ENCODE measurements at regions not wholly inside any gene's neighbourhood (a gene's known extent, or its start where the extent isn't known, plus 50 kb on each side); places are given as distances from the start of the nearest gene placed in this dataset.

- TF ChIP-seq, protein P1, sequence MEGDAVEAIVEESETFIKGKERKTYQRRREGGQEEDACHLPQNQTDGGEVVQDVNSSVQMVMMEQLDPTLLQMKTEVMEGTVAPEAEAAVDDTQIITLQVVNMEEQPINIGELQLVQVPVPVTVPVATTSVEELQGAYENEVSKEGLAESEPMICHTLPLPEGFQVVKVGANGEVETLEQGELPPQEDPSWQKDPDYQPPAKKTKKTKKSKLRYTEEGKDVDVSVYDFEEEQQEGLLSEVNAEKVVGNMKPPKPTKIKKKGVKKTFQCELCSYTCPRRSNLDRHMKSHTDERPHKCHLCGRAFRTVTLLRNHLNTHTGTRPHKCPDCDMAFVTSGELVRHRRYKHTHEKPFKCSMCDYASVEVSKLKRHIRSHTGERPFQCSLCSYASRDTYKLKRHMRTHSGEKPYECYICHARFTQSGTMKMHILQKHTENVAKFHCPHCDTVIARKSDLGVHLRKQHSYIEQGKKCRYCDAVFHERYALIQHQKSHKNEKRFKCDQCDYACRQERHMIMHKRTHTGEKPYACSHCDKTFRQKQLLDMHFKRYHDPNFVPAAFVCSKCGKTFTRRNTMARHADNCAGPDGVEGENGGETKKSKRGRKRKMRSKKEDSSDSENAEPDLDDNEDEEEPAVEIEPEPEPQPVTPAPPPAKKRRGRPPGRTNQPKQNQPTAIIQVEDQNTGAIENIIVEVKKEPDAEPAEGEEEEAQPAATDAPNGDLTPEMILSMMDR (IDR thresholded peaks at IDR 0.05; ENCODE audit: insufficient read depth, low read length), result no peak
- TF ChIP-seq POLR2AphosphoS5 (IDR thresholded peaks at IDR 0.05; ENCODE audit: low read depth), result no peak
Measured at GRCh38 chr20:22428051-22428450, 156.3 kb downstream of the FOXA2 start.

Data from HL-60 (cell line).